GM18951 (cell line): ENCODE measurements at regions not wholly inside any gene's neighbourhood (a gene's known extent, or its start where the extent isn't known, plus 50 kb on each side); places are given as distances from the start of the nearest gene placed in this dataset.

ENCODE experiments used
- POLR2A ChIP-seq: IDR thresholded peaks from 4 replicates; pipeline ENCODE4 v1.6.1; 2011; ENCODE audit warnings: mild to moderate bottlenecking; ENCODE audit not compliant: insufficient read length, insufficient read depth; ENCODE audit errors: extremely low read depth
- in situ Hi-C: fragments of 300-500 bp; cut with MboI; formaldehyde crosslinking; loops from one replicate; pipeline ENCODE4 v1.12.0; 2022; ENCODE audit warnings: low sequenced_read_pairs, mixed read lengths, inconsistent platforms; ENCODE audit not compliant: unreplicated experiment

GRCh38 chr4:116082808-116083366, 969.5 kb upstream of the NDST4 start:
- in situ Hi-C loops: no loop called here
- TF ChIP-seq POLR2A: no peak

DNA sequence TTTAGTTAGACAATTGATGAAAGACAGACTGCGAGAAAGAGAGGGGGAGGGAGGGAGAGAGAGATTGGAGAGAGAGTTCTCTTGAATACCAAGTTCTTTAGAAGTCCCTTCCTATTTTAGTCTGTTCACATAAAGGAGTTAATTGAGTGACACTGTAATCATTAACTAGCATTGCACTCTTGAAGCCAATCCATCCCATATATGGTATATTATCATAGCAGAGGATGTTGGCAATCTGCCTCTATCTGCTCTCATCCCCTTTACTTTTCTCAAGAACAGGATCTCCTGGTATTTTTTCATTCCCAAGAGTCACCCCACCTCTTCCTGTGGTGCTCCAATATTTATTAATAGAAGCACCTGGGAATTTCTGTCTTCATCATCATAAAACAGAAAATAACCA, 959.6 kb upstream of the NDST4 start:
- TF ChIP-seq POLR2A: no peak
- in situ Hi-C loops: no loop called here

- in situ Hi-C loops: no loop called here
These were observed 956.9 kb upstream of the NDST4 start for GRCh38 chr4:116070283-116070682.

DNA sequence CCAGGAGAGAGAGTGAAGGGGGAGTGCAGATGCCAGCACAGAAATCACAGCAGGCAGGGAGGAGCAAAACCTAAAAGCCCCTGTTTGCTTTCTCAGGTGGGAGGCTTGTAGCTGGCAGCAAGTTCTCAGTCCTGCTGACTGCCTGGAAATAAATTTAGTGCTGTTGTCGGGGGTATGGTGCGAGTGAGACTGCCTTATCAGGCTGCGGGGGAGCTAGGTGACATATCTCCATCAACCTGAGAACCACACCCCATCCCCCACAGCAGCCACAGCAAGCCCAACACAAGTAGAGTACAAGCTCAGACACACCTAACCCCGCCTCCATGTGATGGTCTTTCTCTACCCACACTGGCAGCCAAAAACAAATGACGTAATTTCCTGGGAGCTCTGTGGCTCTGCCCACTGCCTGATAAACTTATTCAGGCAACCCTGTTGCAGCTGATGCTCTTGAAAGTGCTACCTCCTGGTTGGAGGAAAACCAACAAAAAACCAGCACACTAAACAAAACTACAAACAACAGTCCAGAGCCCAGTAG, 953.4 kb upstream of the NDST4 start:
- no peak for TF ChIP-seq POLR2A
- in situ Hi-C loops: no loop called here

More at GRCh38 chr4:116070283-116070682, 956.9 kb upstream of the NDST4 start:
- no peak for TF ChIP-seq POLR2A

DNA sequence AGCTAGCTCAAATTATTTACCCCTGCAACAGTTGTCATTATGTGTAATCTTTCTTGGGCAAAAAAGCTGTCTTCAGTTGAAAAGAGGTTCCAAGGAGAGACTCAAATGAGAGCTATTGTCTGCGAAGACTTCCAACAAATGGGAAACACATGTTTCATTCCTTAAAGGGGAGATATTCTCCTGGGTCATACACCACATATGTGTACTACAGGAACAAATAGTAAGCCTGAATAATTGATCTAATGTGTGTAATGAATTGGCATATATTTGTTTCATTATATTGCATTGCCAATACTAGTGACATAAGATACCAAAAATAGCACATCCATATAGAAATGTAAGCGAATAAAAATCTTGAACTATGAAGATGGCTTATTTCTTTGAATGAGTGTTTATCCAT, 950.9 kb upstream of the NDST4 start:
- in situ Hi-C loops: no loop called here
- no peak for TF ChIP-seq POLR2A

DNA sequence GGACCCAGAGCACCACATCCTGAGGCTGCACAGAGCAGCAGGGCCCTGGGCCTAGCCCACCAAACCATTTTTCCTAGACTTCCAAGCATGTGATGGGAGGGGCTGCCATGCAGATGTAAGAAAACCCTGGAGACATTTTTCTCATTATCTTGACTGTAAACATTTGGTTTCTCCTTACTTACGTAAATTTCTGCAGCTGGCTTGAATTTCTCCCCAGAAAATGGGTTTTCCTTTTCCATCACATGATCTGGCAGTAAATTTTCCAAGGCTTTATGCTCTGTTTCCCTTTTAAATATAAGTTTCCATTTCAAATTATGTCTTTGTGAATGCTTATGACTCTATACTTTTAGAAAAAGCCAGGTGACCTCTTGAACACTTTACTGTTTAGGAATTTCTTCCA, 945.9 kb upstream of the NDST4 start:
- in situ Hi-C loops: no loop called here
- no peak for TF ChIP-seq POLR2A

- in situ Hi-C loops: no loop called here
- TF ChIP-seq POLR2A: no peak
These were observed 944.7 kb upstream of the NDST4 start for GRCh38 chr4:116058129-116058528.

DNA sequence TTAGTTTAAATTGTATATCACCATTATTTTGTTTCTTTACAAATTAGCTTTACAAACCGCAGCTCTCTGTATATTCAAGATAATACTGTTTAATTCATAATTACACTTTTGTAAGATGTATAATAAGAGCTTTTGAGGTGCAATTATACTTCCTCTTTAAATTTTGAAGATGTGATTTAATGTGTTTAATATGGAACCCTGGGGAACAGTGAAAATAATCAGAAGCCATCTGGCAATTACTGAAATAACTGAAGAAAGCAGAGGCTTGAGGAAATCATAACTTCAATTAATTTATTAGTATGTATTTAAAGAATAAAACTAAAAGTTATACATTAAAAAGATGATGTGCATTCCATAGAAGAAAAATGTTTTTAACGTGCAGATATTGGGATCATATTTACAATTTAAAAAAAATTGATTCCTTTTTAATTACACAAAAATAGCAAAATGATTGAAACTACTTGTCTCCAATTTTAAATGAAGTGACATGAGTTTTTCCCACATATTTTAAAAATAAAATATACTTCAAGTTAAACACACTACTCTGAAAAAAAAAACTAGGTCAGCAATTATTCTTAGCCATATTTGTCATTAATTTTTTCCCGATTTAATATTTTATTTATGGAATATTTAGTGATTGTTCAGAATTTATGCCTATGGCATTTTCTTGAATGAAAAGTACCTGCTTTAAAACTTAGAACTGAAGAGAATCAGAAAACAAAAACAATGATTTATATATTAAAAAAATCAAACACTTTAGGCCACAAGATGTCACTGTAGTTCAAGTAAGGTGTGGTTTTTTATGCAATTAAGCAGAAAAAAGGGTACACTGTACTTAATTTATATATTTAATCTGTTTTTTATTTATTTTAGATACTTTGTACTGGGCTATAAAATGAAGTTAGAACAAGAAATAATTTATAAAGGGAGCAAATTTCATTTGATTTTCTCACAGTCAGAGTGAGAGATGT, 942.7 kb upstream of the NDST4 start:
- TF ChIP-seq POLR2A: no peak
- in situ Hi-C loops: no loop called here

DNA sequence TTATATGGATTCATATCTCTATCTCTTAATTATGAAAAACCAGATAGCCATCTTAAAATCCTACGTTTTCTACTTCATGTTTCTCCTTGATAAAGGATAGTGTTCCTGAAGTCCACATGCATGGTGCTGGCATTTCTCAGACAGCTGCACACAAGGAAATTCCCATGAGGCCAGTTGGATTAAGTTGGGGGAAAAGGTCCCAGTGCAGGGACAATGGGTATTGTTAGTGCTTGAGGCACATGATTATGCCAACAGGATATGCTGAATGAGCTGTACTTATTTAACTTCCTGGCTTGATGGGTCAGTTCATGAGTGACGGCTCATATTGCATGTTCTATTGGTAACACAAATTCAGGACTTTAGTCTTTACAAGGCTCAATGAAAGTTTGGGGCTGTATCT, 913.9 kb upstream of the NDST4 start:
- no peak for TF ChIP-seq POLR2A
- in situ Hi-C loops: no loop called here

- in situ Hi-C loops: no loop called here
- no peak for TF ChIP-seq POLR2A
These were observed 911.7 kb upstream of the NDST4 start for GRCh38 chr4:116024954-116025708.

DNA sequence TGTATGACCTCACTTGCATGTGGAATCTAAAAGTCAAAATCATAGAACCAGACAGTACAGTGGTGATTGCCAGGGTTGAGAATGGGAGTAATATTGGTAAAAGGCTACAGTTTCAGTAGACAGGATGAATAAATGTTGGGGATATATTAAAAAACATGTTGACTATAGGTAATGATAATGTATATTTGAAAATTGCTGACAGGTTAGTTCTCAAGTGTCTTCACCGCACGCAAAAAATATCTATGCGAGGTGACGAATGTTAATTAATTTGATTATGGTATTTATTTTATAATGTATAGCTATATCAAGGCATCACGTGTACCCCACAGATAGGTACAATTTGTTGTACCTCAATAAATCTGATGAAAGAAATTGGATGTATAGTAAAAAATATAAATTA, 909.6 kb upstream of the NDST4 start:
- no peak for TF ChIP-seq POLR2A
- in situ Hi-C loops: no loop called here

- in situ Hi-C loops: no loop called here
- no peak for TF ChIP-seq POLR2A
These were observed 906.8 kb upstream of the NDST4 start for GRCh38 chr4:116020141-116020722.

DNA sequence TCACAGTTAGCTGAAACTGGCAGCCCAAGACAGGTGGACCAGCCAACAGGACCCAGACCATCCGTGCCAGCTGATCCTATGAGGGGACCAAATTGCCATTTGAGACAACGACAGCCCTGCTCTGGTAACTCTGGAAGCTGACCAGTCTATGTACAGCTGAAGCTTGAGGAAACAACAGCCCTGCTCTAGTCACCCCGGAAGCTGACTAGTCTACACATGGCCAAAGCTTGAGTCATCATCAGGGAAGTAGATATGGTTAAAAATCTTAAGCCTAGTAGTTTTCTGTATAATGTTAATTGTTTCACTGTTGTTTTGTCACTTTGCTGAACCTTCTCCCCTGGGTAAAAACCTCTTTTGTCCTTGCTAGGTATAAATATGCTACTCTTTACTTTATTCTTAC, 905.4 kb upstream of the NDST4 start:
- in situ Hi-C loops: no loop called here
- no peak for TF ChIP-seq POLR2A

- no peak for TF ChIP-seq POLR2A
- in situ Hi-C loops: no loop called here
These were observed 902.8 kb upstream of the NDST4 start for GRCh38 chr4:116016201-116016600.
